GM19324 (cell line): ENCODE measurements at regions not wholly inside any gene's neighbourhood (a gene's known extent, or its start where the extent isn't known, plus 50 kb on each side); places are given as distances from the start of the nearest gene placed in this dataset.

Experiments used
- ATAC-seq: cut with Tn5 transposase; IDR thresholded peaks from one replicate; pipeline ENCODE4 v1.9.1; 2021; ENCODE audit warnings: mild to moderate bottlenecking, moderate library complexity; ENCODE audit not compliant: unreplicated experiment, low FRiP score

DNA sequence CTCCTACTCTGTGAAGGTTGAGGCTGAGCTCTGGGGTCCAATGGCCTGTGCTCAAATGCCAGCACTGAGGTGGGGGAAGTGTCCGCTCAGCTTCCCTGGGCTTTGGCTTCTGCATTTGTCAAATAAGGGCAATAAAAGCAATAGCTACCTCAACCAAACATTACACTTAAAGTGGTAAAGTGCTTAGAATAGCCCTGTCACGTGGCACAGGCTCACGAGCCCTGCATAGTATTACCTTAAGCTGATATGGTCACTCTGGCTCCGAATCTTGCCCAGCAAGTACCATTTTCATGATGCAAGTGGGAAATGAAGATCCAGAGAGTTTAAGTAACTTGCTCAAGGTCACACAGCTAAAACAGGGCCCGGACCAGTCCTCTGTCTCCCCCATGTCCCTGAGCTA, 451.1 kb upstream of the ZMIZ1 start:
- no peak for ATAC-seq

DNA sequence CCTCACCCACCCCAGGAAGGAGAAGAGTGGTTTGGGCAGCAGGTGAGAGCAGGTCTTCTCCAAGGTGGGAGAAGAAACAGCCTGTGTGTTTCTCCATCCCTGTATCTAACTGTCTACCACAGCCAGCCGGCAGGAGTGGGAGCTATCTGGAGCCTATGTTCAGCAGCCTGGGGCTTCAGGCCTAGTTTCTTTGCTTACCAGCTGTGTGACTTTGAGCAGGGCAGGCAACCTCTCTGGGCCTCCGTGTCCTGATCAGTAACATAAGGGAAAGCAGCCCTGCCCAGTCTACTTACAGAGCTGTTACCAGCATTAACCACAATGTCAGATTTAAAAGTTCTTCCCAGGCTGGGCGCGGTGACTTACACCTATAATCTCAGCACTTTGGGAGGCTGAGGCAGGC, 450.7 kb upstream of the ZMIZ1 start:
- ATAC-seq = no peak

DNA sequence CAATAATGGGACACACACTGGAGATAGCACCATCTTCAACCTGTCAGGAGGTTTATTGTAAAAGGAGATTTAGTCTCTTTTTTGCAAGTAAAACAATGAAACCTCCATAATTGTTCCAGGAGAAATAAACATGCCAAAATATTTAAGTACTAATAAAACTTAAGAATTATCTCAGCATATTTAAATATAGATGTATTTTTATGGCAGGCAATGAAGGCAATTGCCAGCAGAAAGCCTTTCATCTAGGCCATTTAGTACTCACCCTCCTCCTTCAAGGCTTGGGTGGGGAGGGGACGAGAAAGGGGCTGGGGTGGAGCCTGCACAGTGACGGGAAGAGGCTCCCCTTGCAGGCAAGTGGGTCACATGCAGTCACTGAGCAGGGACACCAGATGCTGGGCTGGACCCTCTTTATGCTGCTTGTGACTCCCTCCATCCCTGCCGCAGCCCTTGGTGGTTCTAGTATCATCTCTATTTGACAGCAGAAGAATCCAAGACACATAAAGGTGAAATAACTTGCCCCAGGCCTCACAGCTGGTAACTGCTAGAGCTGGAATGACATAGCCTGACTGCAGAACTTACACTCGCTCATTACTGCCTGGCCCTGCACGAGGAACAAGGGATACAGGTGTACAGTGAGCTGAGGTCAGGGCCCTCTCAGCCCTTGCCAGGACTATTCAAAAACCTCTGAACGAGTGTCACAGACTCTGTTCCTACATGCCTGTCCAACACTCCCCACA, 449.5 kb upstream of the ZMIZ1 start:
- ATAC-seq = no peak

DNA sequence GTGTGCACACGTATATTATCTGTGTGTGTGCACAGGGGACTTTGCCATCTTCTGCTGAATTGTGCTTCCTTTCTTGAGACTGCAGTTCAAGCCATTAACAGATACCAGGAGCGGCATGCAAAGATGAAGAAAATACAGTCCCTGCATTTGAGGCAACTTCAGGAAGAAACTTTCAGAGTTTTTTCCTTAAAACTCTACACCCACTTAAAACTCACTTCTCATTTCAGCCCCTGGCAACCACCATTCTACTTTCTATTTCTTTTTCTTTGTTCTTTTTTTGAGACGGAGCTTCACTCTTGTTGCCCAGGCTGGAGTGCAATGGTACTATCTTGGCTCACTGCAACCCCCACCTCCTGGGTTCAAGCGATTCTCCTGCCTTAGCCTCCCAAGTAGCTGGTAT, 448.9 kb upstream of the ZMIZ1 start:
- ATAC-seq = no peak

DNA sequence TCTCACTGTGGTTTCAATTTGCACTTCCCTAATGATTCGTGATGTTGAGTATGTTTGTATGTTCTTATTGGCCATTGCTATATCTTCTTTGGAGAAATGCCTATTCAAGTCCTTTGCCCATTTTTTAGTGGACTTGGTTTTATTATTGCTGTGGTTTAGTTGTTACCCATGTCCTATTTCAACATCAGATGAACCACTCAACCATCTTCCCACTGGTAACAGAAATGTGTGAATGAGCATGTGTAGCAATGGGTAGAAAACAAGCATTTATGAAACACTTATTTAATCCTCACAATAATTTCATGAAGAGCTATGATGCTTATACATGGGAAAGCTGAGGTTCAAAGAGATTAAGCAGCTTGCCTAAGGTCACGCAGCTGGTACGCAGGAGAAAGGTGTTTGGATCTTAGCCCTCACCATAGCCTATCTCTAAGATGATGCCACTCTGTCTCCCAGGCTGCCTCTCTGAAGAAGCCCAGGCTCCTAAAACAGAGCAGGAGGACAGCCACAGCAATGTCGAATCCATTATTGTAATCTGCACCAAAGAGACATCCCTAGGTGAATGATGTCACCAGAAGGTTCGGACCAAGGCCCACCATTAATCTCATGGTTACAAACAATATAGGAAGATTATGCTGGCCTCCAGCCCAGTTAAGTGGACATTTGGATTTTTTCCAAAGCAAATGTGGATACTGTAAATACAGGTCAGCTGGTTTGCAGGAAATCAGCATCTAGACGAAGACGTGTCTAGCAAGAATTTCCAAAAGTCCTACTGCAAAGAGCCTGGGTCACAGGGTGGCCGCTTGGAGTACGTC, 447.6 kb upstream of the ZMIZ1 start:
- no peak for ATAC-seq

DNA sequence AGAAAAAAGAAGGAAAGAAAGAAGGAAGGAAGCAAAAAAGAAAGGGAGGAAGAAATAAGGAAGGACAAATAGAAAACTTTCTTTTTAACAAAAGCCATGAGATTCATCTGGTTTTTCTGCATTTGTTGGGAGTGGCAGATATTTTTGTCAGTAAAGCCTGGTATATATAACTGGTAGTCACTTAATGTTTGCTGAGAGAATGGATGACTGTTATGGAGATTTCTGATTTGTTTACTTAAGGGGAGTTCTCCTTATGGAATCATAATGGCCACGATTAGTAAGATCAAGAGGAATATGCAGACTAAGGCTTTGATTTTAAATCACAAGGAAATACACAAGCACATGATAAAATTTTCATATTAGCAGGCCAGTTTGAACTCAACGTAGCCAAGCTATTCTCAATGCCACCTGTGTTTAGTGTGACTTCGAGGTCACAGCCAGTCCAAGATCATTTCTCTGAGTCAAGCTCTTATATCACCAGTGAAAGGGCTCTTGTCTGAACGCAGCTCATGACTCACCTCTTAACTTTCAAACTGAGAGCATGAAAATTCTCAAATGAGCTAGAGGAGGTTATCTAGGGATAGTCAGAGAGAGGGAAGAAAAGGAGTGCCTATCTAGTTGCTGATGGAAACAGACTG, 445.1 kb upstream of the ZMIZ1 start:
- no peak for ATAC-seq

DNA sequence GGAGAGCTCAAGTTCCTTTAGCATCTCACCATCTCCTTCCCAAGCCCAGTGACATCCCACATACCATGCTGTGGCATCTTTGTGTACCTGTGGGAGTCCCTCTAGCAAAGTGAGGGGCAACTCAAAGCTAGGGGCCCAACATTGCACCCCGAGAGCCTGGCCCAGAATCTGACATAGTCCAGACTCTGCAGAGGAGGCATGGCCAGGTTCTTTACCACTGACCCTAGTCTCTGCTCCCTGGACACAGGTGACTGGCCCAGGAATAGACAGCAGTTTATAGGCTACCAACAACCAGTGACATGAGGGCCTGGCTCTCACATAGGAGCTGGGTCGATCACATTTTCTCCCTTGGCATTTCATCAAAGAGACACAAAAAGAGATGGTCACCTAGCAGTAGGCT, 444.0 kb upstream of the ZMIZ1 start:
- no peak for ATAC-seq

DNA sequence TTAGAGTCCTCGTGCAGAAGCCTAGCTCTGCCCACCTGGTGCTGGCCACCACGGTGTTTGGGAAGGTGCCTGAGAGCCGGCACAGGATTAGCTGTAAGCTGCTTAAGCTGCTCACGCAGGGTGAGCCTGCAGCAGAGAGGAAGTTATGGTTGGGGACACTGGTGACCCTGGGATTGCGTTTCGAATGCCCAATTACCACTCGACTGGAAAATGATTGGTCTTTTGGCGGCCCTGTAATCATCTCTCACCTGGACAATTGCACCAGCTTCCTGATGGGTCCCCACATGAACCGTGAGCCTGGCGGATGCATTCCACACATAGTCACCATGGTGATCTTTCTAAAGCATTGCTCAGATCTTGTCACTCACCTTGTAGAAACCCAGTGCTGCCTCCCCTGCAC, 442.3 kb upstream of the ZMIZ1 start:
- ATAC-seq = no peak

DNA sequence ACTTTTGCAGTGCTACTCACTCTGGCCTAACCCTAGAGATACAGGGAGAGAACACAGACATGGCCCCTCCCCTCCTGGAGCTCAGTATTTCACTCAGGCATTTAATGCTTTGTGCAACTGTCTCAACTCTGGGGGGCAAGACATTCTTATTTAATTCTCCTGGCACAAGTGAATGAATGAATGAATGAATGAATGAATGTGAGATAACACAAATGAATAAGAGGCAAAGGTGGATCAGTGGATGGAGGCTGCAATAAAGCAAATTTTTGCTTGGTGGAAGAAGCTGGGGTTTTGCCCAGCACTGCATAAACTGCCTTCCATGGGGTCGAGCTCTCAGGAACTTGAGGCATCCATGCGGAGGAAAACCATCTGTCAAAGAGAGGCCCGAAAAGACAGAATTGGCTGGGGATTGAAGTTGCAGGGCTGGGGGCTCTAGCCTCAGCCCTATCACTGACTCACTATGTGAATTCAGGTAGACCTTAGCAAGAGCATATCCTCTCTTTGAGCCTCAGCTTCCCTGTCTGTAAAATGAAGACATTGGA, 441.4 kb upstream of the ZMIZ1 start:
- no peak for ATAC-seq

DNA sequence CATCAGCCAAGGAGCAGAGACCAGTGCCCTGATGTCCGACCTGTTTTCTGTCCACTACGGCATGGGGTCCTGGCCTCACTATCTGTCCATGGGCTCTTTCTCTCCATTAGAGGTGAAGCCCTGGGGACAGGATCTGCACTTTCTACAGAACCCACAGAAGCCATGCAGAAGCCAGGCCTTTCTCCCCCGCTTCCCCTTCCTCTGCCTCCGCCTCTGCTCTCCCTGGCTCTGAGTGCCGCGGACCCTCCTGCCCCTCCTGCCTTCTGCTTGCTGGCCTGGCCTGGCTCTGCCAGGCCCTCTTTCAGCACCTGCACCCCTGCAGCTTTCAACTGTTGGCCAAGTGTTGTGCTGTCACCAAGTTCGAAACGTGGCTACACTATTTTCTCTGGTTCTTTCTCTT, 439.8 kb upstream of the ZMIZ1 start:
- ATAC-seq = no peak

DNA sequence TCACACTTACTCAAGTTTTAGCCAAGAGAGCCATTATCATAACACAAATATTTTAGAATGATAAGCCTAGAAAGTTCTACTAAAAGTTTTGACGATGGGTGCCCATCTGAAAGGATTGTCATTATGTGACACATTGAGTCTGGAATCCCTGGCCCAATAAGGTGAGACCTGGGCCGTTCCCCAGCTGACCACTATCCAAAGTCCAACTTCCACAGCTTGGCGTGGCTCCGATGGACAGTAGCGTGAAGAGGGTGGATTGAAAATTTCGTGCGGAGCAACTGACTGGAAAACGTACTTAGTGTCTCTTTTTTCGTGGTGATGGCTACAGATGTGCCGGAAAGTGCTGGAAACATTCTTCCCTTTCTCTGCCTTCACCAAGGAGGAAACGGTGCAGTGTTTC, 439.0 kb upstream of the ZMIZ1 start:
- no peak for ATAC-seq

DNA sequence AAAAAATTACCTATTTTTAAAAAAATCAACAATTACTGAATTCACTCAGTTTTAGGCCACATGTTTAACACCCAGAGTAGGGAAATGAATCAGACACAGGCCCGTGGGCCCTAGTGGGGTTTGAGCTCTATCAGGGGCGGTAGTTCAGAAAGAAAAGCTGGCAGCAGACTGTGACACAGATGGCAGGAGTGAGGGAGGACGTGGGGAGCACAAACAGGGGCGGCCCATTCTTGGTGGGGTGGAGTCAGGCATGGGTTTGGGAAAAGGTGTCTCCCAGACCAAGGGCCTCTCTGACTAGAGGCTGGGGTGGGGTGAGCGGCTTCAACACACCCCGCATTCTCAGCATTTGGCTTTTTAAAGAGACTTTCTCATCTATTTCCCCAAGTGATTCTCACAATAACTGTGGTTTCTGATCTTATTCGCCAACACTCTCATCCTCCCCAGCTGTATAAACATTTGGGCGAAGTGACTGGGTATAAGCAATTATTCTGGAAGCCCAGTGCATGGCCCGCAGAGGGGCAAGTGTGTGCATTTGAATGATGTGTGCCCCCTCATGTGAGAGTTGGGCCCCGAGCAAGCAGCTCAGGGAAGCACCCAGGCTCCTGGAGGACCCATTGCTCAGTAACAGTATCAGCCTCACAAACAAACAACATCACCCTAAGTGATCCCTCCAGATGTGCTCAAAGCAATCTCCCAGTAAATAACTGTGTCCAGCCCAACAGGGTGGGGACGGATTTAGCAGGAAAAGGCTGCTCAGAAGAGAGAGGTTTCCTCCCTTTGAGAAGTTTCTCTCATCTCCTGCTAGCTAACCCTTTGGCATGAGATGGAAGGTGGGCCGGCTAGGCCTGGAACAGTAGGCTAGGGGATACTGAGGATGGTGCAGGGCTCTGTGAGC, 437.6 kb upstream of the ZMIZ1 start:
- no peak for ATAC-seq

DNA sequence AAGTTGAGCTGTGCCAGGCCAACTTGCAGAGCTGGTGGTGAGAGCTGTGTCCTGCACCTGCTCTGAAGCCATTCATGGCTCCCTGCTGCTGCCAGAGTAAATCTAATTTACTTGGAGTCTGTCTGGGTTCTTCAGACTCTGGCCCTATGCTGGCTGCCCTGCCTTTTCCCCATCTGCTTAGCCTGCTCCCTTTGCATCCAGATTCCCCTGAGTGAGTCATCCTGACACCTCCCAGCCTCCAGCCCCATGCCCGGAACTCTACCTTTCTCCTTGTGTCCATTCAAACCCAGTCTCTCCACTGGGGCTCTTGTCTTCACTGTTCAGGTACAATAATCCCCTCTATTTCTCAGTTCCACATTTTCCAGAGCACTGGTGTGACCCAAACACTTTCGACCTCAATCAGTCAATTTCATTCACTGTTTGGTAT, 434.4 kb upstream of the ZMIZ1 start:
- no peak for ATAC-seq

DNA sequence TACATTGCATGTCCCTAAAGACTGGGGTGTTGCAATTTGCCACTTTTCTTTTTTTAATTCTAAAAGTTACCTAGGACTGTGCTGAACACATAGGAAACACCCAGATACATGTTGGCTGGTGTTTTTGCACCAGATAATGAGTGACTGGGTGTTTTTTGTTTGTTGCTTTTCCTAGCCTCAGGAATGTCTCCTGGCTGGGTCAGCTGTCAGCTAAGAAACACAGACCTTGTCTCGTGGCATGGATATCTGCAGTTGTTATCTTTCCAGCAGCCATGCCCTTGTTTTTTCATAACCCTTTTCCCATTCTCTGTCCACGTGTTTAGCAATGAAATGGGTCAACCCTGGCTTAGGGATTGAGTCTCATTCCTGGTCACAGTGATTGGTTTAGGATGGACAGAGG, 433.9 kb upstream of the ZMIZ1 start:
- ATAC-seq = no peak

DNA sequence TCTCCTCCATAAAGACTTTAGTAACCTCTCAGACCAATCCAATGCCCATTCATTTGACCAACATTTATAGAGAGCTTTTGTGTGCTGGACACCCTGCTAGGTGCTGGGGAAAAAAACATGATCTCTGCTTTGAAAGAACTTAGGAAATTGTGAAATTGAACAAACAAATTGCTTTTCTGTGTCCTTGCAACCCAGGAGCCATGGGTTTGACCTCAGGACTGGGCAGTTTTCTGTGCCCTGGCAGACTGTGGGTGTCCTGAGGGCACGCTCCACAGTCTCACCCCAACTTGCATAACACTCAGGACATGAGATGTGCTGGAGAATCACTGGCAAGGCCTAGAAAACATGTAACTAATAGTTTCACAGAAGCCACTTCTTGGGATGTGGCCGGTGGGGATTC, 429.1 kb upstream of the ZMIZ1 start:
- no peak for ATAC-seq

DNA sequence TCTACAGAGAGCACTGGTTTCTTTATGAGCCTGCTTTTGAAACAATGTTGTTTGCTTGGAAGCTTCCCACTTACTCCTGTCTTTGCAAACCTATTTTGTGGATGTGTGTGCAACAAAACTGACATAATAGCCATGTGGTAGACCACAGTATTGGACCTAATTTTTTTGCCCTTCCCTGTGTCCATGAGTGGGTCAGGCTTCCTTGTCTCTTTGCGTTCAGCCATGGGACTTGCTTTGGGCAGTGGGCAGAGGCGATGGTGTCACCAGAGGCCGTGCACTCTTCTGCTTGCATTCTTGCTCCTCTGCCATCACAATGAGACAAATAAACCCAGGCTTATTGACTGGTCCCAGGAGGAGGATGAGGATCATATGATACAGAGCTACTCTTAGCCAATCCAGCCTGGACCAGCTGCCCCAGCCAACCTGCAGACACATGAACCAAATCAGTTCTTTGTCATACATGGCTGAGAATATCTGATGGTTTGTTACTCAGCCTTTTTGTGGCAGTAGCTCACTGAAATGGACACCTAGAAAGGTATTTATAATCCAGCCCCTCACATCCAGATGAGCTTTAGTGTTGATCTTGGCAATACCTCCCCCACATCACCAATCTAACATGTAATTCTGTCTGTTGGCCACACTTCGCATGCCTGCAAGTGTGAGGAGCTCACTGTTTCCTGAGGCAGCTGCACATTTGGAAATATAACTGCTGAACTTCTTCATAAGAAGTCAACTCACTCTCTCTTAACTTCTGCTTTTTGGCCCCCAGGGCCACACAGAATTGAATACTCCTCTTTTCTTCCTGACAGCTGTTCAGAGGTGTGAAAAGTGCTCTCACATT, 427.8 kb upstream of the ZMIZ1 start:
- no peak for ATAC-seq

DNA sequence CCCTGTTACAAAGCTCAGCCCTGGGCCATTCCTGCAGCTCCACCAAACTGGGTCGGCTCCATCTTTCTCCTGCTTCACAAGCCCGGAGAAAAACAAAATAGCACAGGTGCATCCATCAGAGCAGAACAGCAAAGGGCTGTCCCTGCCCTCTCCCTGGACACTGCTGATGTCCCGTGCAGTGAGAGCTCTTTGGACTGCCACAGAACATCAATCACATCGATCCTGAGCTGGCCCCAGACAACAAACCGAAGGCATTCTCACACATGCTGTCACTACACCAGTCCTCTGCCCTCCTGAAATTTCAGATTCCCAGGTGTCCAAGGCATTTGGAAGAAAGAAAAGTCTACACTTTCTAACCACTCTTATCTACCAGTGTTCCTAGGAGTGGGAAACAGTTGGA, 427.1 kb upstream of the ZMIZ1 start:
- no peak for ATAC-seq

DNA sequence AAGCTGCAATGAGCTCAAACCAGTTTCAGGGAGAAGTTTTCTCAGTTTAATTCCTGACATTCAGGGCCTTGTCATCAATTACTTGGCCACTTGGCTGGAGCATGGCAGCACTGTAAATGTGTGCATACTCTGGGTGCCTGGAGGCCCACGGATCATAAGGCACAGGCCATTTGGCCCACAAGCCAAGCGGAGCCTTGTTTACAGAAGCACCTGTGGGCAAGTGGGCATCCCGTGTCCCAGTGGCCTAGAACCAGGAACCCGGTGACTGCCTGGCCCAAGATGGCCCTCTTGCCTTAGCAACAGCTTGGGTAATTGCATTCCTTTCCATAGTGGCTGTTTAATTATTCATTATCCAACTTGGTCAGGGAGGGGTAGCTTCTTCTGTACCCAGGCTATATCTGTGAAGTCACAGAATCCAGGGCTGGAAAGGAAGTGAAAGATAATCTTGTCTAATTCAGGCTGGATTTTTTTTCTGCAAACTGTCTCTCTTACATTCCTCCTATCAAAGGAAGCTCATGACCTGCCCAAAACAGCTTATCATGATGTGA, 426.4 kb upstream of the ZMIZ1 start:
- no peak for ATAC-seq

DNA sequence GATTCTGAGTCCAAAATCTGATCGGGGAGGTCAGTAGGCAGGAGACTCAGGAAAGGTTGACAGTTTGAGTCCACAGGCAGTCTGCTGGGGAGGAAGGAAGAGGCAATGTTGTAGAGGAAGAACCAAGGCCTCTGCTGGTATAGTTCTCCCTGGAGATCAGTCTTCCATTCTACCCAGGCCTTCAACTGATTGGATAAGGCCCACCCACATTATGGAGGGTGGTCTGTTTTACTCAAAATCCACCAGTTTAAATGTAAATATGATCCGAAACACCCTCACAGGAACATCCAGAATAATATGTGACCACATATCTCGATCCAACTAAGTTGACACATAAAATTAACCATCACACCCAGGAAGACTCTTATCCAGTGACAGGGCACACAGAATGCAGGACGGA, 425.3 kb upstream of the ZMIZ1 start:
- no peak for ATAC-seq
